ENCODE measurements at regions not wholly inside any gene's neighbourhood (a gene's known extent, or its start where the extent isn't known, plus 50 kb on each side); places are given as distances from the start of the nearest gene placed in this dataset.

GRCh38 chr12:88381466-88381865 is 198.8 kb downstream of the KITLG start:
- ATAC-seq = no peak
- no peak for DNase-seq
- no peaks in the 10 kb centered on the region for H3K4me1 ChIP-seq (ENCODE audit: low read depth)
- intact Hi-C loops (cut with DNase I, micrococcal nuclease) = no loop called here
- no peaks in the 10 kb centered on the region for H3K9me3 ChIP-seq
- H3K4me3 ChIP-seq = no peak overlapping the region
- TF ChIP-seq CTCF (IDR thresholded peaks at IDR 0.05) = no peak
- H3K36me3 ChIP-seq (ENCODE audit: low read depth) = no peaks in the 10 kb centered on the region

- H3K4me3 ChIP-seq = no peak overlapping the region
- intact Hi-C loops (cut with DNase I, micrococcal nuclease) = no loop called here
- no peaks in the 10 kb centered on the region for H3K4me1 ChIP-seq (ENCODE audit: low read depth)
- no peak for DNase-seq
- no peak for ATAC-seq
- TF ChIP-seq CTCF (IDR thresholded peaks at IDR 0.05) = no peak
- no peaks in the 10 kb centered on the region for H3K36me3 ChIP-seq (ENCODE audit: low read depth)
- H3K9me3 ChIP-seq = no peaks in the 10 kb centered on the region
Observed at GRCh38 chr12:88383405-88383804, 196.9 kb downstream of the KITLG start.

DNA sequence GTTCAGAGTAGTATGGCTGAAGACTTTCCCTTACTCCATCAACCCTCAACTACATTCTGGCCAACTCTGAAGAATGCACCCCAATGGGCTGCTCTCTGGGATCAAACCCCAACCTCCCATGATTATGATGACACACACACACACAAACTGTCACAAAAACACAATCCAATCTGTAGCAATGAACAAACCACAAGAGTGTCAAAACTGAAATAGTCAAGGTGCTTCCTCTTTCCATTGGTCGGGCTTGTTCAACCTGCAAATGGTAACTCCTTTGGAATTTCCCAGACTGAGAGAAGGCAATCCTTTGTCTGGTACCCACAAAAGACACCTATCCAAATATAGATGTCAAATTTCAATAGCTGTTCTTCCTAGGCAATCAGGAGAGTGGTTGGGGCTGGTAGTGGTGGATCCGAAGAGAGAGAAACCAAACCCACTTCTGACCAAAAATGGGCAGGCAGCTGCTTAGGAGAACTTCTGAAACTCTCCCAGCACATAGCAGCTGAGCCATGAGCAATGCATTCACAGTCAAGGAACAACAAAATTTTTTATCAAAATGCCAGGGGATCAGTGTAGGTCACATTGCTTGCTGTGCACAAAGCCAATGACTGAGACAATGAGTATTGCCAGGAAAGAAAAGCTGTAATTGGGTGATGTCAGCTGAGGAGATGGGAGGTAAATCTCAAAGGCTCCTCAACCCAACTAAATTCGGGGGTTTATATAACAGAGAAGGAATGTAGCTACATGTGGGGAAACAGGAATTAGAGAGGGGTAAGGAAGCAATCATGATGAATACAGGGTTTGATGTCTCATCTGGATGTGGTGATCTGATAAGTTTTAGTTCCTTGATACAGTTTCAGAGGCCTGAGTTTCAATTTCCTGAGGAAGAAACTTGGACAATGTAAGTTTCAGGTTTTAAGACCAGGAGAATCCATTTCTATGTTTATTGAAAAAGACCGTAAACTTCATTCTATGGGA is 191.4 kb downstream of the KITLG start:
- TF ChIP-seq CTCF (IDR thresholded peaks at IDR 0.05) = no peak
- Histone ChIP-seq H3K4me1 (ENCODE audit: low read depth) (no peaks in the 10 kb centered on the region), H3K36me3 (ENCODE audit: low read depth) (no peaks in the 10 kb centered on the region), H3K4me3 (no peak overlapping the region), H3K9me3 (no peaks in the 10 kb centered on the region)
- intact Hi-C loops (cut with DNase I, micrococcal nuclease) = no loop called here
- DNase-seq (no peak), ATAC-seq (no peak)

- no peaks in the 10 kb centered on the region for H3K4me1 ChIP-seq (ENCODE audit: low read depth)
- DNase-seq = no peak
- intact Hi-C loops (cut with DNase I, micrococcal nuclease) = no loop called here
- H3K9me3 ChIP-seq = no peaks in the 10 kb centered on the region
- no peak for ATAC-seq
- no peak overlapping the region for H3K4me3 ChIP-seq
- no peaks in the 10 kb centered on the region for H3K36me3 ChIP-seq (ENCODE audit: low read depth)
- no peak for TF ChIP-seq CTCF (IDR thresholded peaks at IDR 0.05)
Observed at GRCh38 chr12:88390811-88391210, 189.5 kb downstream of the KITLG start.

DNA sequence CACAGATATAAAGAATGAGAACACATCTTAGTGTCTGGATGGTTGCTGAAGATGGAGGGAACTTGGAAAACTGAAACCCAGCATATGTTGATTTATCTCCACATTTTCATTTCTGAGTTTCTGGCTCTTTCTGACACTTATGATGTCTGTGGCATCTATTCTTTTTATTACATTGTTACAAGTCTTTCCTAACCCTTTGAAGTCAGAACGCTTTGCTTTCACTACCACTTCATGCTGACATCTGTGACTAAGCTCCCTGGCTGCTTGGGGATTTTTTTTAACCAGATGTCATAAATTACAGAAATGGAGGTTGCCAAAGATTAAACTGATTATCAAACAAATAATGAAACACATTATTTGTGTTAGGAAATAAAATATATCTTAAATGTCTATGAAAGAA is 188.7 kb downstream of the KITLG start:
- TF ChIP-seq CTCF (IDR thresholded peaks at IDR 0.05) = no peak
- Histone ChIP-seq H3K4me3 (no peak overlapping the region), H3K4me1 (ENCODE audit: low read depth) (no peaks in the 10 kb centered on the region), H3K36me3 (ENCODE audit: low read depth) (no peaks in the 10 kb centered on the region), H3K9me3 (no peaks in the 10 kb centered on the region)
- intact Hi-C loops (cut with DNase I, micrococcal nuclease) = no loop called here
- no peak for DNase-seq
- ATAC-seq = no peak
